A673 (cell line): ENCODE measurements at regions not wholly inside any gene's neighbourhood (a gene's known extent, or its start where the extent isn't known, plus 50 kb on each side); places are given as distances from the start of the nearest gene placed in this dataset.

Source experiments
- CTCF ChIP-seq: fragments of 300-800, 200-600 bp; sonication (generic); conservative IDR thresholded peaks from 2 replicates; pipeline ENCODE4 v1.5.1; 2017; ENCODE audit warnings: low read depth, mild to moderate bottlenecking, antibody characterized with exemption, low read length, moderate library complexity, mixed read lengths
- EZH2 ChIP-seq: fragments of 200-600 bp; sonication (generic); IDR thresholded peaks from 2 replicates; pipeline ENCODE4 v1.6.1; 2017; ENCODE audit warnings: borderline replicate concordance, low read depth, mild to moderate bottlenecking, mixed read lengths, antibody characterized with exemption, low read length; ENCODE audit not compliant: poor library complexity, severe bottlenecking

- TF ChIP-seq CTCF: no peak
- no peak for TF ChIP-seq EZH2
Observed at GRCh38 chr20:21902391-21902790, 196.9 kb downstream of the PAX1 start.
